Stimulated activated naive CD4-positive, alpha-beta T cell (primary cell): ENCODE measurements at regions not wholly inside any gene's neighbourhood (a gene's known extent, or its start where the extent isn't known, plus 50 kb on each side); places are given as distances from the start of the nearest gene placed in this dataset.
"Not testable (repeated sequence)": the region's sequence is repeated elsewhere in the genome, so short reads cannot be mapped to it uniquely, and the experiment has no call there.

Source experiments
- DNase-seq, 6 experiments: peaks; one replicate each; lab custom pipeline; 2025; lab: John Stamatoyannopoulos, UW

DNA sequence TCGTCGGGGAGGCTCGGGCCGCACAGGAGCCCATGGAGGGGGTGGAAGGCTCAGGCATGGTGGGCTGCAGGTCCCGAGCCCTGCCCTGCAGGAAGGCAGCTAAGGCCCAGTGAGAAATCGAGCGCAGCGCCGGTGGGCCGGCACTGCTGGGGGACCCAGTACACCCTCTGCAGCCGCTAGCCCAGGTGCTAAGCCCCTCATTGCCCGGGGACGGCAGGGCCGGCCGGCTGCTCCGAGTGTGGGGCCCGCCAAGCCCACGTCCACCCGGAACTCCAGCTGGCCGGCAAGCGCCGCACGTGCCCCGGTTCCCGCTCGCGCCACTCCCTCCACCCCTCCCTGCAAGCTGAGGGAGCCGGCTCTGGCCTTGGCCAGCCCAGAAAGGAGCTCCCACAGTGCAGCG is 395.6 kb upstream of the MGMT start:
- not testable (repeated sequence) for DNase-seq

- DNase-seq: no peak
Measured at GRCh38 chr10:129074939-129075338, 392.1 kb upstream of the MGMT start.

DNA sequence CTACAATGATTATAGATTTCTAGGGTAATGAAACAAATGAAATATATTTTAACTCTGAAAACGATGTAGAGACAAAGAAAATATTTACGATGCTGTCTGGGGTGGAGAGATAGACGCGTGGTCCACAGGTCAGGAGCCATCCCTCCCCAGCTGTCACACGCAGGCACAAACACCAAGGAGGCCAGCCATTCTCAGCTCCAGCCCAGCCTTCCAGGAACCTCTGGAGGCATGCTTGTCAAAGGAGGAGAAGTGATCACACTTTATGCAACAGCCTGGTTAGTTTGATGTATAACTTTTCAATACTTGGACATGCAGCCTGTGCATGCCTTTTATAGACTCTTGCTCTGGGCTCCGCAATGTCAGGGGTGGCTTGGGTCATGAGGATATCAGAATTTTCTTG is 391.5 kb upstream of the MGMT start:
- no peak for DNase-seq

GRCh38 chr10:129075927-129076326 is 391.1 kb upstream of the MGMT start:
- no peak for DNase-seq

GRCh38 chr10:129078346-129078745 is 388.7 kb upstream of the MGMT start:
- no peak for DNase-seq

DNA sequence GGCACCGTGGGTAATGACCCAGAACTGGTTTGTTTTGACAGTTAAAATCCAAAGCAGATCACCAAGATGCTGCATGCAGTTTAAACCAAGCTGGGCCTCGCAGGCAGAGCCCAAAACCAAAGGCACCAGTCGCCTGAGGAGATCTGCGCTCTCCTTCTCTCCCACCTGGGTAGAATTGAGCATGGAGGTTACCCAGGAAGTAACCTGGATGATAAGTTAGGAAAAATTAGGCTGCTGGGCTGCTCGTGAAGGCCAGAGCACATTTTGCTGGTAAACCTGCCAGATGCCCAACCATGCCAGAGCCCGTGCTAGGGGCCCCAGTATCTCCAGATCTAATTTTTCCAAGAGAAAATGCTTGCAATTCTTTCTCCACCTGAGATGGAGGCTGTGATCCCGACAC is 388.3 kb upstream of the MGMT start:
- DNase-seq: no peak

- DNase-seq: no peak
Measured at GRCh38 chr10:129079705-129080104, 387.3 kb upstream of the MGMT start.

GRCh38 chr10:129085811-129086210 is 381.2 kb upstream of the MGMT start:
- no peak for DNase-seq

- DNase-seq: no peak
Measured at GRCh38 chr10:129089341-129089740, 377.7 kb upstream of the MGMT start.

DNA sequence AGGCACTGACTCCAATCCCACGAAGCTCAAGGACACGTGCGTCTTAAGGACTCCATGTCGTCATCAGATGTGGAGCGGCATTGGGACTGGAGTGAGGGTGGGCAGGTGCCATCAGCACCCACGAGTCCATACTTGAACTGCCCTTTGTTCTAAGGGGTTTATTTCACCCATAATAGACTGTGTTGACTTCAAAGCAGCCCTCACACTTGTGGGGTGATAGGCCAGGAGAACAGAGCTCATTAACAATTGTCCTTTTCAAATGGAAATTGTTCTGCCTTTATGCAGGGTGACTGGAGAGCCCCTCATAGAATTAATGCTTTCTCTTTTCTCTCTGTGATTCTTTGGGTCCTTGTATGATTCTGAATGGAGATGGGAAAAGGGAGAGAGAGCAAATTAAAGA is 376.9 kb upstream of the MGMT start:
- DNase-seq: no peak

DNA sequence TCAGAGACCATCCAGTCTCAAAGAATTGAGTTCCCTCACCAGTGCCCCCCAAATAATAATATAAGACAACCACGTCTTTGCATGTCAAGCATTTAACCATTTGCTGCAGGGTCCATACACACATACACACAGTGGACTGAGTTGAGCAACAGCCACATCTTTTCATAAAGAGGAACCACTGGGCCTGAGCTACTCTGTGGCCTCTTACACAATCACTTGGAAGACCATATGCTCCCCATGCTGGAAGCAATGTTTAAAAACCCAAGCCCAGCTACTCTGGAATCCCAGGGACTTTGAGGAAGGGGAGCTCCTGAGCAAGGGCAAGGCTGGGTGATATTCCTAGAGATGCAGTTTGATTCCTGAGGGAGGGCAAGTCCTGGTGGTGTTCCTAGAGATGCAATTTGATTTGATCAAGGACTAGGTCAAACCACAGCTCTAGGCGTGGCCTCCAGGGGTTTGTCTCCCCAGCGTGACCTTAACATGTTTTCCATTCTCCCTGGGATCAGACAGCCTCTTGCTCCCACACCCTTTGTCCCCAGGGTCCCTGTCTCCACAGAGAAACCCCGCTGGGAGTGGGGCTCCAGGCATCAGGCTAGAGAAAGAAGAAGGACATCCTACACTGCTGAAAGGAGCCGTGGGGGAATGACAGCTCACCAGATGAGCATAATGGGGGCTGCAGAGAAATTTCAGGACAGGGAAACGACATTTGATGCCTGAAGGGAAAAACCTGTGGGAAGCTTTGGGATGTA is 376.2 kb upstream of the MGMT start:
- no peak for DNase-seq

- no peak for DNase-seq
Measured at GRCh38 chr10:129093641-129094040, 373.4 kb upstream of the MGMT start.

DNA sequence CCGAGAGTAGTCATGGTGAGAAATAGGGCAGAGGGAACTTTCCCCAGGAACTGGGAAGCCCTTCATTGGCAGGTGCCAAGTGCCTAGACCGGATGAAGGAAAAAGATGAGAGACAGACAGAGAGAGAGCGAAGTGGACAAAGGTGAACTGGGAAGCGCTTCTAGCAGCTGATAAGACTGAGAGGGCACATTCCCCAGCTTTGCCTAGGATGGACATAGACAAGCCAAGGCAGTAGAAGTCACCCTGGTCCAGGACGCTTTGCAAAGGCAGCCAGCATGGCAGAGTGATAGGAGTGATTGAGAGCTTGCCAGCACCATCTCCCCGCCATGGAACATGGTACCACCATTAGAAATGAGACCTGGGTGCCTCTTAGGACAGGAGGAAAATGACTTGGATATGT is 372.8 kb upstream of the MGMT start:
- no peak for DNase-seq

GRCh38 chr10:129094861-129095260 is 372.2 kb upstream of the MGMT start:
- no peak for DNase-seq

GRCh38 chr10:129095680-129096064 is 371.4 kb upstream of the MGMT start:
- no peak for DNase-seq

DNA sequence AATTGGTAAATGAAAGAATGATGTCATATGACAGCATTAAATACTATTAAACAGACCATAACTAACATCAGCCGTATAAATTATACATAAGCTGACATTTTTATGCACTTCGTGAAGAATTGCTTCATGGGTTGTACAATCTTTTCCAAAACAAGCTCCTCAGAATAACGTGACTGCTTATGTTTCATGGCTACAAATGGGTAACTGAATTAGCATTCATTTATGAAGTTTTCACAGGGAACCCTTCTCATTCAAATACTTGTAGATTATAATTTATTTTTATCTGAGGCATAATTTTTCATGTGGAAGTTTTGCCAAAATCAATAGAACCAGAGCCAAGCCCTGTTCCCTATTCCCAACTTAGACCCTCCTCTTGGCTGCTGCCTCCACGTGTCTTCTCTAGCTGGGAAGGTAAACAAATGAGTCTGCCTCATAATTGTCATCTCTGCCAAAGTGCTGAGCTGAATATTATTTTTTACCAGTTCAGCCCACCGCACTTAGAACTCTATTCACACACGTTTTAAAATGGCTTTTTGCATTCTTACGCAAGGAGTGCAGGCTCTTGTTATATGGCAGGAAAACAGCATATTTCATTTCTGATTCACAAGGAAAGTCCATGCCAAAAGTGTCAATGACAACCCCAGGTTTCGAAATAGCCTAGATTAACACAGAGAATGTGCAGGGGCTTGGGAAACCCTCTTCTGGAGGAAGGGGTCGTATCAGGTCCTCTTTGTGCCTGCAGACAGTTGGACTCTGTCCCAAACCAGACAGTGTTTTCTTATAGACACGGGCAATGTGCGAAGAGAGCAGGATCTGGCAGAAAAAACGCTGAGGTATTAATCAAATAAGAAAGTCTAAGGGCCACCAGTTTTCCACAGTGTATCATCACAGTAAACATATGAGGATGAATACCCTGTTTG is 370.7 kb upstream of the MGMT start:
- no peak for DNase-seq

- no peak for DNase-seq
Measured at GRCh38 chr10:129097776-129098330, 369.2 kb upstream of the MGMT start.

DNA sequence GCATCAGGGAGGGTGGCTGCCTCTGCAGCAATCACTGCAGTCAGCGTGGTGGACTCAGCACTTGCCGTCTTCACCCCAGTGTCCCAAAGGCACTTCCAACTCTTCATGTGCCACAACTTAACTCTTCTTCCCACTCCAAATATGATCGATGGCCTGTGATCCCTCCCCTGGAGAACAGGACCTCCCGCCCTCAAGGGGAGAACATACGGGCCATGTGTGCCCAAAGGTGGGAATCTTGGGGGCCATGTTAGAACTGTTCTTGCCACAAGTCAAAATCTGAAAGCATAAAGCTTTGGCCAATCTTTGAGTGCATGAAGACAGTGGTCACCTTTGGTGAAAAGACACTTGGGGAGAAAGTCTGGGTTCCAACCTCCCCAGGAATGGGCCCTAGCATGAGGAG is 368.5 kb upstream of the MGMT start:
- no peak for DNase-seq

DNA sequence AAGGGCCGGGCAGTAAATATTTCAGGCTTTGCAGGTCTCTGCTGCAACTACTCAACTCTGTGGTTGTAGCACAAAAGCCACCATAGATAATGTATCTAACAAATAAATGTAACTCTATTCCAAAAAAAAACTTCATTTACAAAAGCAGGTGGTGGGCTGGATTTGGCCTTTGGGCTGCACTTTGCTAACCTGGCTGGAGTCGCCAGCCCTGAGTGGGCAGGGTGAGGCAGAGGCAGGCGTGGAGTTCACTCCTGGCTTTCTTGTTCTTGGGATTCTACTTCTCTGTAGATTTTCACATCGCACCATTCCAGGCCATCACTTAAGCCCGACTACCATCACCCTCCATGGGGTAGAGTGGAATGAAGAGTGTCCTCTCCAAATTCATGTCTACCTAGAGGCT is 367.6 kb upstream of the MGMT start:
- DNase-seq: no peak

- no peak for DNase-seq
Measured at GRCh38 chr10:129099992-129100391, 367.0 kb upstream of the MGMT start.

GRCh38 chr10:129101232-129101980 is 365.6 kb upstream of the MGMT start:
- peak in 3 of 6 experiments; percentile 7 to 16 (median 10) for DNase-seq
